ENCODE measurements at regions not wholly inside any gene's neighbourhood (a gene's known extent, or its start where the extent isn't known, plus 50 kb on each side); places are given as distances from the start of the nearest gene placed in this dataset.

- H3K4me3 ChIP-seq (ENCODE audit: low read depth, low read length) = no peak overlapping the region
- ChIA-PET POLR2A (no interaction called here), CTCF (no interaction called here)
- no peak for DNase-seq (ENCODE audit: low read depth)
- H3K27me3 ChIP-seq (ENCODE audit: control insufficient read depth, insufficient read depth, low read length) = no peaks in the 10 kb centered on the region
- TF ChIP-seq CTCF (IDR thresholded peaks at IDR 0.05; ENCODE audit: insufficient read depth, low read depth, low read length) = no peak
- H3K36me3 ChIP-seq (ENCODE audit: control insufficient read depth, insufficient read depth, low read length) = no peaks in the 10 kb centered on the region
Observed at GRCh38 chr5:114184006-114184405, 177.9 kb upstream of the KCNN2 start.

- no peaks in the 10 kb centered on the region for H3K27me3 ChIP-seq (ENCODE audit: control insufficient read depth, insufficient read depth, low read length)
- POLR2A ChIA-PET = no interaction called here
- no peak for TF ChIP-seq CTCF (IDR thresholded peaks at IDR 0.05; ENCODE audit: insufficient read depth, low read depth, low read length)
- CTCF ChIA-PET = interaction anchor here (1.5 kb wide), 1 partner anchor 53 kb away, joined by 9 read pairs; no protein-coding TSS in a partner anchor
- no peaks in the 10 kb centered on the region for H3K36me3 ChIP-seq (ENCODE audit: control insufficient read depth, insufficient read depth, low read length)
- no peak for DNase-seq (ENCODE audit: low read depth)
- no peak overlapping the region for H3K4me3 ChIP-seq (ENCODE audit: low read depth, low read length)
Observed at GRCh38 chr5:114185274-114185673, 176.6 kb upstream of the KCNN2 start.

GRCh38 chr5:114191441-114191840 is 170.4 kb upstream of the KCNN2 start:
- CTCF ChIA-PET = interaction anchor here (0.8 to 1.5 kb wide), 2 partner anchors 11 to 52 kb away, joined by 3 read pairs; no protein-coding TSS in a partner anchor
- Histone ChIP-seq H3K36me3 (ENCODE audit: control insufficient read depth, insufficient read depth, low read length) (no peaks in the 10 kb centered on the region), H3K27me3 (ENCODE audit: control insufficient read depth, insufficient read depth, low read length) (no peaks in the 10 kb centered on the region), H3K4me3 (ENCODE audit: low read depth, low read length) (no peak overlapping the region)
- DNase-seq (ENCODE audit: low read depth) = no peak
- no peak for TF ChIP-seq CTCF (IDR thresholded peaks at IDR 0.05; ENCODE audit: insufficient read depth, low read depth, low read length)
- POLR2A ChIA-PET = interaction anchor here (0.6 kb wide), 1 partner anchor 40 kb away, joined by 3 read pairs; no protein-coding TSS in a partner anchor

GRCh38 chr5:114192108-114192507 is 169.8 kb upstream of the KCNN2 start:
- DNase-seq (ENCODE audit: low read depth) = no peak
- TF ChIP-seq CTCF (IDR thresholded peaks at IDR 0.05; ENCODE audit: insufficient read depth, low read depth, low read length) = no peak
- CTCF ChIA-PET = interaction anchor here (0.8 to 1.5 kb wide), 2 partner anchors 10 to 52 kb away, joined by 3 read pairs; no protein-coding TSS in a partner anchor
- POLR2A ChIA-PET = no interaction called here
- H3K4me3 ChIP-seq (ENCODE audit: low read depth, low read length) = no peak overlapping the region
- H3K27me3 ChIP-seq (ENCODE audit: control insufficient read depth, insufficient read depth, low read length) = no peaks in the 10 kb centered on the region
- no peaks in the 10 kb centered on the region for H3K36me3 ChIP-seq (ENCODE audit: control insufficient read depth, insufficient read depth, low read length)

GRCh38 chr5:114201332-114201731 is 160.5 kb upstream of the KCNN2 start:
- no peak for DNase-seq (ENCODE audit: low read depth)
- Histone ChIP-seq H3K27me3 (ENCODE audit: control insufficient read depth, insufficient read depth, low read length) (no peaks in the 10 kb centered on the region), H3K36me3 (ENCODE audit: control insufficient read depth, insufficient read depth, low read length) (no peaks in the 10 kb centered on the region), H3K4me3 (ENCODE audit: low read depth, low read length) (no peak overlapping the region)
- ChIA-PET POLR2A (no interaction called here), CTCF (interaction anchor here (1.3 to 1.6 kb wide), 2 partner anchors 8 to 9 kb away, joined by 3 read pairs; no protein-coding TSS in a partner anchor)
- no peak for TF ChIP-seq CTCF (IDR thresholded peaks at IDR 0.05; ENCODE audit: insufficient read depth, low read depth, low read length)

Measured in BJ (cell line).